ENCODE measurements at regions not wholly inside any gene's neighbourhood (a gene's known extent, or its start where the extent isn't known, plus 50 kb on each side); places are given as distances from the start of the nearest gene placed in this dataset.

- DNase-seq (ENCODE audit: low spot score) = no peak
Measured at GRCh38 chr6:149182262-149182661, 135.2 kb upstream of the TAB2 start.

GRCh38 chr6:149184523-149184922 lies 133.0 kb upstream of the TAB2 start:
- DNase-seq (ENCODE audit: low spot score) = no peak

- DNase-seq (ENCODE audit: low spot score) = no peak
Measured at GRCh38 chr6:149185799-149186357, 131.6 kb upstream of the TAB2 start.

- DNase-seq (ENCODE audit: low spot score) = no peak
Measured at GRCh38 chr6:149186873-149187272, 130.6 kb upstream of the TAB2 start.

GRCh38 chr6:149190224-149190831 lies 127.2 kb upstream of the TAB2 start:
- DNase-seq (ENCODE audit: low spot score) = no peak

- DNase-seq (ENCODE audit: low spot score) = no peak
Measured at GRCh38 chr6:149194820-149195558, 122.5 kb upstream of the TAB2 start.

GRCh38 chr6:149196091-149196490 lies 121.4 kb upstream of the TAB2 start:
- no peak for DNase-seq (ENCODE audit: low spot score)

- DNase-seq (ENCODE audit: low spot score) = no peak
Measured at GRCh38 chr6:149197482-149197881, 120.0 kb upstream of the TAB2 start.

- DNase-seq (ENCODE audit: low spot score) = no peak
Measured at GRCh38 chr6:149198265-149198664, 119.2 kb upstream of the TAB2 start.

GRCh38 chr6:149200282-149200945 lies 117.1 kb upstream of the TAB2 start:
- DNase-seq (ENCODE audit: low spot score) = no peak

GRCh38 chr6:149201068-149201655 lies 116.3 kb upstream of the TAB2 start:
- DNase-seq (ENCODE audit: low spot score) = no peak

GRCh38 chr6:149202100-149202499 lies 115.4 kb upstream of the TAB2 start:
- DNase-seq (ENCODE audit: low spot score) = no peak

- no peak for DNase-seq (ENCODE audit: low spot score)
Measured at GRCh38 chr6:149202952-149203351, 114.6 kb upstream of the TAB2 start.

GRCh38 chr6:149203509-149203908 lies 114.0 kb upstream of the TAB2 start:
- no peak for DNase-seq (ENCODE audit: low spot score)

- DNase-seq (ENCODE audit: low spot score) = no peak
Measured at GRCh38 chr6:149208134-149208601, 109.3 kb upstream of the TAB2 start.

GRCh38 chr6:149209871-149210775 lies 107.4 kb upstream of the TAB2 start:
- peak; percentile 53 for DNase-seq (ENCODE audit: low spot score)

- no peak for DNase-seq (ENCODE audit: low spot score)
Measured at GRCh38 chr6:149211046-149211571, 106.4 kb upstream of the TAB2 start.

- no peak for DNase-seq (ENCODE audit: low spot score)
Measured at GRCh38 chr6:149212206-149212605, 105.3 kb upstream of the TAB2 start.

GRCh38 chr6:149212892-149213801 lies 104.4 kb upstream of the TAB2 start:
- DNase-seq (ENCODE audit: low spot score) = no peak

GRCh38 chr6:149213829-149214228 lies 103.7 kb upstream of the TAB2 start:
- DNase-seq (ENCODE audit: low spot score) = no peak

Data from GM03348 (cell line).